ENCODE measurements at regions not wholly inside any gene's neighbourhood (a gene's known extent, or its start where the extent isn't known, plus 50 kb on each side); places are given as distances from the start of the nearest gene placed in this dataset.

DNA sequence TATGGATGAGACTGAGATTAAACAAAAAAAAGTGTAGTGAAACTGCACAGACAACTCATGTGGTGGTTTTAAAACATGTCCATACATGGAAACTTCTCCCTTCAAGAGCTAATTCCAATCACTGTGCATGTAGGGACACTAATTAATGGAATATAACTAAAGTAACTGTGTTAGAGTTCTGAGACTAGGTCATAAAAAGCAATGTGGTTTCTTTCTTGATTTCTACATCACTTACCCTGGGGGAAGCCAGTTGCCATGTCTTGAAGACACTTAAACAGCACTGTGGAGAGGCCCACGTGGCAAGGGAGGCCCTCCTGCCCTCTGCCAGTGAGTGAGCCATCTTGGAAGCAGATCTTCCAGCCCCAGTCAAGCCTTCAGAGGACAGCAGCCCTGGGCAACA lies 118.2 kb upstream of the DST start:
- Histone ChIP-seq H4K20me1 (ENCODE audit: control insufficient read depth, insufficient read depth, low read depth, low read length) (no peaks in the 10 kb centered on the region), H3K27ac (ENCODE audit: low read depth, low read length) (no peak overlapping the region)

DNA sequence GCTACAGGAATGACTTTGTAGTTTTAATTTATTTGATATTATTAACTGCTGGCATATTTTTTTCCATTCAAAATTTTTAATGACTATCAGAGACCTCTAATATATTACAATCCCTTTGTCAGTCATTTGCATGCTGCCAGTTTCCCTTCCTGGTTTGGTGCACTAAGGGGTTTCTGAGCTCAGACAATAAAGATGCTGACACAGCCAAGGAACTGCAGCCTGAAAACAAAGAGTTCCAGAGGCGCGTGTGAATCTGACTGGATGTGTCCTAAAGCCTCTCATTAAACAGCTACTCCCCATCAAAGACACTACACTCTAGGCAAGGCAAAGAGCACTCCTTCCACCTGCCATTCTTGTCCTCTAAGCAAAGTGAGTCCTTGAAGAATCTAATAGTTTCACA lies 116.8 kb upstream of the DST start:
- H3K4me1 ChIP-seq (ENCODE audit: control insufficient read depth, low read length) = peaks cover 37% of the 10 kb centered on the region
- no peak overlapping the region for H3K4me3 ChIP-seq (ENCODE audit: low read length)
- TF ChIP-seq EZH2phosphoT487 (IDR thresholded peaks at IDR 0.05; ENCODE audit: borderline replicate concordance, low read length) = no peak
- TF ChIP-seq, protein P1, sequence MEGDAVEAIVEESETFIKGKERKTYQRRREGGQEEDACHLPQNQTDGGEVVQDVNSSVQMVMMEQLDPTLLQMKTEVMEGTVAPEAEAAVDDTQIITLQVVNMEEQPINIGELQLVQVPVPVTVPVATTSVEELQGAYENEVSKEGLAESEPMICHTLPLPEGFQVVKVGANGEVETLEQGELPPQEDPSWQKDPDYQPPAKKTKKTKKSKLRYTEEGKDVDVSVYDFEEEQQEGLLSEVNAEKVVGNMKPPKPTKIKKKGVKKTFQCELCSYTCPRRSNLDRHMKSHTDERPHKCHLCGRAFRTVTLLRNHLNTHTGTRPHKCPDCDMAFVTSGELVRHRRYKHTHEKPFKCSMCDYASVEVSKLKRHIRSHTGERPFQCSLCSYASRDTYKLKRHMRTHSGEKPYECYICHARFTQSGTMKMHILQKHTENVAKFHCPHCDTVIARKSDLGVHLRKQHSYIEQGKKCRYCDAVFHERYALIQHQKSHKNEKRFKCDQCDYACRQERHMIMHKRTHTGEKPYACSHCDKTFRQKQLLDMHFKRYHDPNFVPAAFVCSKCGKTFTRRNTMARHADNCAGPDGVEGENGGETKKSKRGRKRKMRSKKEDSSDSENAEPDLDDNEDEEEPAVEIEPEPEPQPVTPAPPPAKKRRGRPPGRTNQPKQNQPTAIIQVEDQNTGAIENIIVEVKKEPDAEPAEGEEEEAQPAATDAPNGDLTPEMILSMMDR (IDR thresholded peaks at IDR 0.05; ENCODE audit: low read depth, low read length, poor library complexity, severe bottlenecking) = no peak
- no peaks in the 10 kb centered on the region for H3K9me2 ChIP-seq (replicated peaks; ENCODE audit: control insufficient read depth, low read length)
- H3K27ac ChIP-seq (ENCODE audit: low read depth, low read length) = no peak overlapping the region
- no peaks in the 10 kb centered on the region for H3F3A ChIP-seq (ENCODE audit: control insufficient read depth, insufficient read depth)
- no peaks in the 10 kb centered on the region for H3K27me3 ChIP-seq (ENCODE audit: control insufficient read depth, low read length)
- H3K9me3 ChIP-seq (ENCODE audit: control insufficient read depth, insufficient read depth, low read length) = no peaks in the 10 kb centered on the region
- no peaks in the 10 kb centered on the region for H4K20me1 ChIP-seq (ENCODE audit: control insufficient read depth, insufficient read depth, low read depth, low read length)
- peaks cover 42% of the 10 kb centered on the region for H3K79me2 ChIP-seq (ENCODE audit: control insufficient read depth, low read length)
- H3K36me3 ChIP-seq (ENCODE audit: control insufficient read depth, low read length) = no peaks in the 10 kb centered on the region
- H3K4me2 ChIP-seq (ENCODE audit: low read length) = peak overlapping the region; percentile 20; the same call in 1 of the 2 replicates

More for the DNA sequence above, 118.2 kb upstream of the DST start:
- Histone ChIP-seq H3K79me2 (ENCODE audit: control insufficient read depth, low read length) (peaks cover 42% of the 10 kb centered on the region), H3K27me3 (ENCODE audit: control insufficient read depth, low read length) (no peaks in the 10 kb centered on the region), H3F3A (ENCODE audit: control insufficient read depth, insufficient read depth) (no peaks in the 10 kb centered on the region), H3K4me3 (ENCODE audit: low read length) (no peak overlapping the region), H3K36me3 (ENCODE audit: control insufficient read depth, low read length) (no peaks in the 10 kb centered on the region), H3K4me1 (ENCODE audit: control insufficient read depth, low read length) (peaks cover 37% of the 10 kb centered on the region), H3K9me2 (replicated peaks; ENCODE audit: control insufficient read depth, low read length) (no peaks in the 10 kb centered on the region), H3K4me2 (ENCODE audit: low read length) (no peak overlapping the region), H3K9me3 (ENCODE audit: control insufficient read depth, insufficient read depth, low read length) (no peaks in the 10 kb centered on the region)
- no peak for TF ChIP-seq EZH2phosphoT487 (IDR thresholded peaks at IDR 0.05; ENCODE audit: borderline replicate concordance, low read length)
- TF ChIP-seq, protein P1 (IDR thresholded peaks at IDR 0.05; ENCODE audit: low read depth, low read length, poor library complexity, severe bottlenecking) = no peak

DNA sequence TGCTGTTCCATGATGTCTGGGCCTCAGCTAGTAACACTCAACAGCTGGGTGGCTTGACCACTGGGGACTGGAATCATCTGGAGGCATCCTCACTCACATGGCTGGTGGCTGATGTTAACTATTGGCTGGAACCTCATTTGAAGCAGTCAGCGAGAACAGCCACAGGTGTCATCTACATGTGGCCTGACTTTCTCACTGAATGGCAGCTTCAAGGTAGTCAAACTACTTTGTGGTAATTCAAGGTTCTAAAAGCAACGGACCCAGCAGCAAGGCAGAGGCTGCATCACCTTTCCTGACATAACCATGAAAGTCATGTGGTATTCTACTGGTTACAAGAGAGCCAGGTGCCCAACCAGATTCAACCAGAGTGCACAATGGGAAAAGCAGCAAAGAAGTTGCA lies 115.9 kb upstream of the DST start:
- no peak overlapping the region for H3K27ac ChIP-seq (ENCODE audit: low read depth, low read length)

DNA sequence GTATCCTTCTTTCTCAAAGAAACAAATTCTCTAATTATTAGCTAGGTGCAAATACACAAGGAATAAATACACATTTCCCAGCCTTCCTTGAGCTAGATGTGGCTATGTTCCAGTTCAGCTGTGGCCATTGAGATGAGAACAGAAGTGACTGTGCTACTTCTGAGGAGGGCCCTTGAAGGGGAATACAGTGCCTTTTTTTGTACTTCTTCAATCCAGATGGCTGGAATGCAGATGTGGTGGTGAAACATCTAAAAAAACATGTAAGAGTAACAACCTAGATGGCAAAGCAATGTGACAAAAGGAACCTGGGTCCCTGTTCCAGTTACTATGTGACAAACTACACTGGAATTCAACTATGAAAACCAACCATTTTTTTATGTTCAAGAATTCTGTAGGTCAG lies 115.4 kb upstream of the DST start:
- H3K4me1 ChIP-seq (ENCODE audit: control insufficient read depth, low read length) = peaks cover 33% of the 10 kb centered on the region
- no peaks in the 10 kb centered on the region for H4K20me1 ChIP-seq (ENCODE audit: control insufficient read depth, insufficient read depth, low read depth, low read length)
- no peak overlapping the region for H3K27ac ChIP-seq (ENCODE audit: low read depth, low read length)
- no peak overlapping the region for H3K4me3 ChIP-seq (ENCODE audit: low read length)
- H3K79me2 ChIP-seq (ENCODE audit: control insufficient read depth, low read length) = peaks cover 34% of the 10 kb centered on the region
- no peaks in the 10 kb centered on the region for H3K9me3 ChIP-seq (ENCODE audit: control insufficient read depth, insufficient read depth, low read length)
- H3K9me2 ChIP-seq (replicated peaks; ENCODE audit: control insufficient read depth, low read length) = no peaks in the 10 kb centered on the region
- TF ChIP-seq EZH2phosphoT487 (IDR thresholded peaks at IDR 0.05; ENCODE audit: borderline replicate concordance, low read length) = no peak
- TF ChIP-seq, protein P1 (IDR thresholded peaks at IDR 0.05; ENCODE audit: low read depth, low read length, poor library complexity, severe bottlenecking) = no peak
- no peaks in the 10 kb centered on the region for H3K27me3 ChIP-seq (ENCODE audit: control insufficient read depth, low read length)
- no peaks in the 10 kb centered on the region for H3F3A ChIP-seq (ENCODE audit: control insufficient read depth, insufficient read depth)
- H3K36me3 ChIP-seq (ENCODE audit: control insufficient read depth, low read length) = no peaks in the 10 kb centered on the region
- no peak overlapping the region for H3K4me2 ChIP-seq (ENCODE audit: low read length)

More for the DNA sequence above, 115.9 kb upstream of the DST start:
- Histone ChIP-seq H3K27me3 (ENCODE audit: control insufficient read depth, low read length) (no peaks in the 10 kb centered on the region), H3F3A (ENCODE audit: control insufficient read depth, insufficient read depth) (no peaks in the 10 kb centered on the region), H3K79me2 (ENCODE audit: control insufficient read depth, low read length) (peaks cover 34% of the 10 kb centered on the region), H4K20me1 (ENCODE audit: control insufficient read depth, insufficient read depth, low read depth, low read length) (no peaks in the 10 kb centered on the region), H3K4me3 (ENCODE audit: low read length) (no peak overlapping the region), H3K9me3 (ENCODE audit: control insufficient read depth, insufficient read depth, low read length) (no peaks in the 10 kb centered on the region), H3K4me1 (ENCODE audit: control insufficient read depth, low read length) (peaks cover 33% of the 10 kb centered on the region), H3K4me2 (ENCODE audit: low read length) (no peak overlapping the region), H3K9me2 (replicated peaks; ENCODE audit: control insufficient read depth, low read length) (no peaks in the 10 kb centered on the region), H3K36me3 (ENCODE audit: control insufficient read depth, low read length) (no peaks in the 10 kb centered on the region)
- no peak for TF ChIP-seq EZH2phosphoT487 (IDR thresholded peaks at IDR 0.05; ENCODE audit: borderline replicate concordance, low read length)

All from DOHH2 (cell line).